SK-N-SH treated with all-trans-retinoic acid at 6 μM for 48 hours (cell line): ENCODE measurements at regions not wholly inside any gene's neighbourhood (a gene's known extent, or its start where the extent isn't known, plus 50 kb on each side); places are given as distances from the start of the nearest gene placed in this dataset.
A peak's percentile ranks its signal among the peaks of the same experiment; 100 is the strongest.

Experiments
- ATAC-seq: fragments of 200-7000 bp; cut with Tn5 transposase; 3 replicates; pipeline ENCODE4 v1.9.1; 2020; ENCODE audit warnings: mild to moderate bottlenecking, moderate library complexity
- BACH2 ChIP-seq: fragments of 250-450 bp; sonication (Bioruptor Pico); IDR thresholded peaks from 2 replicates; pipeline ENCODE4 v1.9.0; 2021; ENCODE audit warnings: mild to moderate bottlenecking, borderline replicate concordance
- CREB5 ChIP-seq: fragments of 250-450 bp; sonication (Bioruptor Pico); IDR thresholded peaks from 2 replicates; pipeline ENCODE4 v1.5.1; 2020; ENCODE audit warnings: low read depth, mild to moderate bottlenecking, moderate library complexity
- CSDC2 ChIP-seq: fragments of 250-450 bp; sonication (Bioruptor Pico); IDR thresholded peaks from 2 replicates; pipeline ENCODE4 v1.5.0; 2020; ENCODE audit warnings: mild to moderate bottlenecking, moderate library complexity
- CSRNP3 ChIP-seq: fragments of 250-450 bp; sonication (Bioruptor Pico); IDR thresholded peaks from 2 replicates; pipeline ENCODE4 v1.5.1; 2021; ENCODE audit warnings: mild to moderate bottlenecking, moderate library complexity
- GLIS3 ChIP-seq: fragments of 250-450 bp; sonication (Bioruptor Pico); IDR thresholded peaks from 2 replicates; pipeline ENCODE4 v1.5.0; 2020; ENCODE audit warnings: mild to moderate bottlenecking, moderate library complexity
- ISL1 ChIP-seq: fragments of 250-450 bp; sonication (Bioruptor Pico); IDR thresholded peaks from 2 replicates; pipeline ENCODE4 v2.1.2; 2022; ENCODE audit warnings: mild to moderate bottlenecking, moderate library complexity
- OSR1 ChIP-seq: fragments of 250-450 bp; sonication (Bioruptor Pico); IDR thresholded peaks from 2 replicates; pipeline ENCODE4 v1.8.0; 2022; ENCODE audit warnings: moderate library complexity, mild to moderate bottlenecking, inconsistent platforms
- PATZ1 ChIP-seq: fragments of 250-450 bp; sonication (Bioruptor Pico); IDR thresholded peaks from 2 replicates; pipeline ENCODE4 v1.8.0; 2020; ENCODE audit warnings: mild to moderate bottlenecking, moderate library complexity, borderline replicate concordance
- PPARA ChIP-seq: fragments of 250-450 bp; sonication (Bioruptor Pico); IDR thresholded peaks from 2 replicates; pipeline ENCODE4 v1.5.0; 2020; ENCODE audit warnings: mild to moderate bottlenecking, borderline replicate concordance
- RARB ChIP-seq: fragments of 250-450 bp; sonication (Bioruptor Pico); IDR thresholded peaks from 2 replicates; pipeline ENCODE4 v1.8.0; 2021; ENCODE audit warnings: mild to moderate bottlenecking, moderate library complexity
- SNAI2 ChIP-seq: fragments of 250-450 bp; sonication (Bioruptor Pico); IDR thresholded peaks from 2 replicates; pipeline ENCODE4 v1.5.0; 2020; ENCODE audit warnings: mild to moderate bottlenecking, moderate library complexity
- TCF4 ChIP-seq: fragments of 250-450 bp; sonication (Bioruptor Pico); IDR thresholded peaks from 2 replicates; pipeline ENCODE4 v1.8.0; 2021; ENCODE audit warnings: mild to moderate bottlenecking, moderate library complexity, borderline replicate concordance
- TOX ChIP-seq: fragments of 250-450 bp; sonication (Bioruptor Pico); IDR thresholded peaks from 2 replicates; pipeline ENCODE4 v1.8.0; 2021; ENCODE audit warnings: mild to moderate bottlenecking, moderate library complexity, borderline replicate concordance
- TSHZ2 ChIP-seq: fragments of 250-450 bp; sonication (Bioruptor Pico); IDR thresholded peaks from 2 replicates; pipeline ENCODE4 v1.5.0; 2020; ENCODE audit warnings: mild to moderate bottlenecking, moderate library complexity
- ZC3H10 ChIP-seq: fragments of 250-450 bp; sonication (Bioruptor Pico); IDR thresholded peaks from 2 replicates; pipeline ENCODE4 v1.5.1; 2021; ENCODE audit warnings: mild to moderate bottlenecking, moderate library complexity
- ZFP3 ChIP-seq: fragments of 250-450 bp; sonication (Bioruptor Pico); IDR thresholded peaks from 2 replicates; pipeline ENCODE4 v1.5.0; 2020; ENCODE audit warnings: mild to moderate bottlenecking, moderate library complexity
- ZFP30 ChIP-seq: fragments of 450-650 bp; formaldehyde crosslinking; IDR thresholded peaks from 2 replicates; pipeline ENCODE4 v1.5.0; 2022; ENCODE audit warnings: mild to moderate bottlenecking, moderate library complexity
- ZNF565 ChIP-seq: fragments of 450-650 bp; formaldehyde crosslinking; conservative IDR thresholded peaks from 2 replicates; pipeline ENCODE4 v1.5.0; 2020; ENCODE audit warnings: low read depth, mild to moderate bottlenecking, moderate library complexity
- ZNF70 ChIP-seq: fragments of 450-650 bp; formaldehyde crosslinking; IDR thresholded peaks from 2 replicates; pipeline ENCODE4 v1.5.0; 2020; ENCODE audit warnings: mild to moderate bottlenecking, moderate library complexity
- ZNF8 ChIP-seq: fragments of 450-650 bp; formaldehyde crosslinking; IDR thresholded peaks from 2 replicates; pipeline ENCODE4 v1.5.0; 2020; ENCODE audit warnings: mild to moderate bottlenecking, moderate library complexity

GRCh38 chr2:120519469-120519868 is 173.5 kb downstream of the INHBB start:
- no peak for ATAC-seq
- TF ChIP-seq PATZ1 (CRISPR knock-in tag) (no peak), ZC3H10 (CRISPR knock-in tag) (no peak), ZNF565 (no peak), ZNF8 (CRISPR knock-in tag) (no peak), BACH2 (CRISPR knock-in tag) (no peak), TOX (CRISPR knock-in tag) (no peak), ZFP30 (no peak), PPARA (CRISPR knock-in tag) (no peak), OSR1 (CRISPR knock-in tag) (no peak), ZFP3 (CRISPR knock-in tag) (no peak), TCF4 (CRISPR knock-in tag) (no peak), ZNF70 (no peak), RARB (CRISPR knock-in tag) (no peak), CSRNP3 (CRISPR knock-in tag) (no peak), CREB5 (CRISPR knock-in tag) (no peak), GLIS3 (CRISPR knock-in tag) (no peak), TSHZ2 (no peak), CSDC2 (CRISPR knock-in tag) (no peak)

- no peak for ATAC-seq
- TF ChIP-seq PPARA (CRISPR knock-in tag) (no peak), ISL1 (no peak), TOX (CRISPR knock-in tag) (no peak), SNAI2 (CRISPR knock-in tag) (no peak), GLIS3 (CRISPR knock-in tag) (no peak)
Measured at GRCh38 chr2:120520454-120520853, 174.5 kb downstream of the INHBB start.

GRCh38 chr2:120520929-120521912 is 175.3 kb downstream of the INHBB start:
- ATAC-seq: peak; percentile 79
- TF ChIP-seq TOX (CRISPR knock-in tag) (no peak), ZNF565 (no peak), TCF4 (CRISPR knock-in tag) (no peak), PPARA (CRISPR knock-in tag) (no peak), ISL1 (no peak), CREB5 (CRISPR knock-in tag) (no peak)
